GM13977 (cell line): ENCODE measurements at regions not wholly inside any gene's neighbourhood (a gene's known extent, or its start where the extent isn't known, plus 50 kb on each side); places are given as distances from the start of the nearest gene placed in this dataset.
"Not testable (repeated sequence)": the region's sequence is repeated elsewhere in the genome, so short reads cannot be mapped to it uniquely, and the experiment has no call there.

ENCODE experiments used
- DNase-seq: peaks from one replicate; pipeline ENCODE4 v3.0.0; 2012; ENCODE audit warnings: low spot score
- in situ Hi-C: fragments of 300-500 bp; cut with MboI; formaldehyde crosslinking; loops from one replicate; pipeline ENCODE4 v1.12.0; 2022; ENCODE audit warnings: low sequenced_read_pairs, low pct_unique_long_range_greater_than_20kb, mixed read lengths, inconsistent platforms; ENCODE audit not compliant: unreplicated experiment
- TF ChIP-seq, protein P1 (sequence below): IDR thresholded peaks from 2 replicates; pipeline ENCODE4 v1.5.1; 2012; ENCODE audit warnings: mild to moderate bottlenecking, control low read depth; ENCODE audit not compliant: insufficient read depth; ENCODE audit errors: extremely low read depth, missing control alignments

GRCh38 chr14:37763266-37763665, 167.8 kb downstream of the TTC6 start:
- in situ Hi-C loops, result no loop called here
- TF ChIP-seq, protein P1, sequence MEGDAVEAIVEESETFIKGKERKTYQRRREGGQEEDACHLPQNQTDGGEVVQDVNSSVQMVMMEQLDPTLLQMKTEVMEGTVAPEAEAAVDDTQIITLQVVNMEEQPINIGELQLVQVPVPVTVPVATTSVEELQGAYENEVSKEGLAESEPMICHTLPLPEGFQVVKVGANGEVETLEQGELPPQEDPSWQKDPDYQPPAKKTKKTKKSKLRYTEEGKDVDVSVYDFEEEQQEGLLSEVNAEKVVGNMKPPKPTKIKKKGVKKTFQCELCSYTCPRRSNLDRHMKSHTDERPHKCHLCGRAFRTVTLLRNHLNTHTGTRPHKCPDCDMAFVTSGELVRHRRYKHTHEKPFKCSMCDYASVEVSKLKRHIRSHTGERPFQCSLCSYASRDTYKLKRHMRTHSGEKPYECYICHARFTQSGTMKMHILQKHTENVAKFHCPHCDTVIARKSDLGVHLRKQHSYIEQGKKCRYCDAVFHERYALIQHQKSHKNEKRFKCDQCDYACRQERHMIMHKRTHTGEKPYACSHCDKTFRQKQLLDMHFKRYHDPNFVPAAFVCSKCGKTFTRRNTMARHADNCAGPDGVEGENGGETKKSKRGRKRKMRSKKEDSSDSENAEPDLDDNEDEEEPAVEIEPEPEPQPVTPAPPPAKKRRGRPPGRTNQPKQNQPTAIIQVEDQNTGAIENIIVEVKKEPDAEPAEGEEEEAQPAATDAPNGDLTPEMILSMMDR, result no peak
- DNase-seq, result no peak

- DNase-seq, in situ Hi-C loops: not testable (repeated sequence)
These were observed 176.9 kb downstream of the TTC6 start for GRCh38 chr14:37772283-37772682.

- TF ChIP-seq, protein P1, result no peak
- no peak for DNase-seq
- in situ Hi-C loops, result no loop called here
These were observed 181.5 kb downstream of the TTC6 start for GRCh38 chr14:37776791-37777499.

- in situ Hi-C loops, result no loop called here
- TF ChIP-seq, protein P1, result no peak
- DNase-seq, result no peak
These were observed 182.9 kb downstream of the TTC6 start for GRCh38 chr14:37778135-37778943.

DNA sequence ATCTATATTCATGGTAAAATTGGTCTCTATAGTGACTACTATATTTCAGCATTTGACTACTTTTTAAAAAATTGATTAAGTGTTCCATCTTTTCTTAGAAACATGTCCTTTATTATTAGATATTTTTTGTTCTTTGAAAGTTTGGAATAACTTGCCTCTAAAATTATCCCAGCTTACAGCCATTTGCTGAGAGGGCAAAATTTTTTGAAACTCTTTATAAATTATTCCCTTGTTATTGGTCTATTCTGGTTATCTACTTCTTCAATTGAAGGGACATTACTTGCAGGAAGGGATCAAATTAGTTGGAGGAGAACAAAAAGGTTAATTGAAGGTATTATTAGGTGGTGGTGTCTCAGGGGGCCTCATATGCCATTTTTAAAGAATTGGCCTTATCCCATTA, 184.1 kb downstream of the TTC6 start:
- TF ChIP-seq, protein P1, result no peak
- in situ Hi-C loops, result no loop called here
- DNase-seq, result no peak

DNA sequence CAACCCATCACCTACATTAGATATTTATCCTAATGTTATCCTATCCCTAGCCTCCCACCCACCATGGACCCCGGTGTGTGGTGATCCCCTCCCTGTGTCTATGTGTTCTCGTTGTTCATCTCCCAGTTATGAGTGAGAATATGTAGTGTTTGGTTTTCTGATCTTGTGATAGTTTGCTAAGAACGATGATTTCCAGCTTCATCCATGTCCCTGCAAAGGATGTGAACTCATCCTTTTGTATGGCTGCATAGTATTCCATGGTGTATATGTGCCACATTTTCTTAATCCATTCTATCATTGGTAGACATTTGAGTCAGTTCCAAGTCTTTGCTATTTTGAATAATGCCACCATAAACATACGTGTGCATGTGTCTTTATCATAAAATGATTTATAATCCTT, 185.3 kb downstream of the TTC6 start:
- in situ Hi-C loops, DNase-seq: not testable (repeated sequence)

GRCh38 chr14:37784203-37784826, 188.9 kb downstream of the TTC6 start:
- in situ Hi-C loops, result not testable (repeated sequence)

DNA sequence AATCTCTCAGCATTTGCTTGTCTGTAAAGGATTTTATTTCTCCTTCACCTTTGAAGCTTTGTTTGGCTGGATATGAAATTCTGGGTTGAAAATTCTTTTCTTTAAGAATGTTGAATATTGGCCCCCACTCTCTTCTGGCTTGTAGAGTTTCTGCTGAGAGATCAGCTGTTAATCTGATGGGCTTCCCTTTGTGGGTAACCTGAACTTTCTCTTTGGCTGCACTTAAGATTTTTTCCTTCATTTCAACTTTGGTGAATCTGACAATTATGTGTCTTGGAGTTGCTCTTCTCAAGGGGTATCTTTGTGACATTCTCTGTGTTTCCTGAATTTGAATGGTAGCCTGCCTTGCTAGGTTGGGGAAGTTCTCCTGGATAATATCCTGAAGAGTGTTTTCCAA, 189.4 kb downstream of the TTC6 start:
- DNase-seq, in situ Hi-C loops: not testable (repeated sequence)

More at GRCh38 chr14:37784203-37784826, 188.9 kb downstream of the TTC6 start:
- DNase-seq, result not testable (repeated sequence)

DNA sequence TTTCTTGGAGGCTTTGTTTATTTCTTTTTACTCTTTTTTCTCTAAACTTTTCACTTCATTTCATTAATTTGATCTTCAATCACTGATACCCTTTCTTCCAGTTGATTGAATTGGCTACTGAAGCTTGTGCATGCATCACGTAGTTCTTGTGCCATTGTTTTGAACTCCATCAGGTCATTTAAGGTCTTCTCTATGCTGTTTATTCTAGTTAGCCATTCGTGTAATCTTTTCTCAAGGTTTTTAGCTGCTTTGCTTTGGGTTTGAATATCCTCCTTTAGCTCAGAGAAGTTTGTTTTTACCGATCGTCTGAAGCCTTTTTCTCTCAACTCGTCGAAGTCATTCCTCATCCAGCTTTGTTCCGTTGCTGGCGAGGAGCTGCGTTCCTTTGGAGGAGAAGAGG, 189.9 kb downstream of the TTC6 start:
- DNase-seq, in situ Hi-C loops: not testable (repeated sequence)

DNA sequence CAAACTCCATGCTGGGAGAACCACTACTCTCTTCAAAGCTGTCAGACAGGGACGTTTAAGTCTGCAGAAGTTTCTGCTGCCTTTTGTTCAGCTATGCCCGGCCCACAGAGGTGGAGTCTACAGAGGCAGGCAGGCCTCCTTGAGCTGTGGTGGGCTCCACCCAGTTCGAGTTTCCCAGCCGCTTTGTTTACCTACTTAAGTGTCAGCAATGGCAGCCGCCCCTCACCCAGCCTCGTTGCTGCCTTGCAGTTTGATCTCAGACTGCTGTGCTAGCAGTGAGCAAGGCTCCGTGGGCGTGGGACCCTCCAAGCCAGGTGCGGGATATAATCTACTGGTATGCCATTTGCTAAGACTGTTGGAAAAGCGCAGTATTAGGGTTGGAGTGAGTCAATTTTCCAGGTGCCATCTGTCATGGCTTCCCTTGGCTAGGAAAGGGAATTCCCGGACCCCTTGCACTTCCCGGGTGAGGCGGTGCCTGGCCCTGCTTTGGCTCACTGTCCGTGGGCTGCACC, 190.7 kb downstream of the TTC6 start:
- DNase-seq, in situ Hi-C loops: not testable (repeated sequence)
